IMR-90 (cell line): ENCODE measurements at regions not wholly inside any gene's neighbourhood (a gene's known extent, or its start where the extent isn't known, plus 50 kb on each side); places are given as distances from the start of the nearest gene placed in this dataset.

Source experiments
- ATAC-seq: fragments of 200-7000 bp; cut with Tn5 transposase; 2 replicates; pipeline ENCODE4 v1.9.1; 2020; ENCODE audit warnings: low read depth, mild to moderate bottlenecking, moderate library complexity
- BruUV-seq: library from RNA; stranded (reverse); fragments of 400-500 nt; replicated peaks from 2 replicates; lab custom pipeline; 2021; lab: Mats Ljungman, UMichigan
- CTCF ChIA-PET: fragments of 300-600 bp; formaldehyde crosslinking; extraction: SDS; loops from one replicate; lab custom pipeline; 2021; ENCODE audit warnings: antibody characterized with exemption; lab: Yijun Ruan, JAX
- POLR2A ChIA-PET: fragments of 300-600 bp; sonication (Branson Sonifier 250); formaldehyde crosslinking; loops from one replicate; lab custom pipeline; 2022; ENCODE audit warnings: antibody characterized with exemption; ENCODE audit not compliant: unreplicated experiment; lab: Charles Lee
- DNase-seq: peaks from one replicate; pipeline ENCODE4 v3.0.0; 2013
- H2AFZ ChIP-seq: replicated peaks from 2 replicates; pipeline ENCODE3; 2013; ENCODE audit warnings: low read length, mild to moderate bottlenecking; ENCODE audit not compliant: poor library complexity
- H2AK5ac ChIP-seq: 2 replicates; pipeline ENCODE4 v1.6.1; 2013; ENCODE audit warnings: low read depth, low read length, inconsistent platforms
- H2AK9ac ChIP-seq: replicated peaks from 2 replicates; pipeline ENCODE3; 2013; ENCODE audit warnings: mild to moderate bottlenecking, low read depth, low read length, moderate library complexity; ENCODE audit not compliant: poor library complexity
- H2BK120ac ChIP-seq: 2 replicates; pipeline ENCODE4 v1.6.1; 2013; ENCODE audit warnings: low read depth, low read length, inconsistent platforms
- H2BK15ac ChIP-seq: 3 replicates; pipeline ENCODE4 v1.6.1; 2013; ENCODE audit warnings: low read depth, low read length, inconsistent platforms
- H2BK20ac ChIP-seq: 2 replicates; pipeline ENCODE4 v1.6.1; 2013; ENCODE audit warnings: low read depth, mild to moderate bottlenecking, inconsistent platforms, low read length, moderate library complexity
- H2BK5ac ChIP-seq: 2 replicates; pipeline ENCODE4 v1.6.1; 2013; ENCODE audit warnings: mild to moderate bottlenecking, low read depth, low read length, inconsistent platforms; ENCODE audit not compliant: poor library complexity, severe bottlenecking
- H3K14ac ChIP-seq: replicated peaks from 2 replicates; pipeline ENCODE4 v1.6.1; 2013; ENCODE audit warnings: low read depth, low read length, inconsistent platforms
- H3K18ac ChIP-seq: 2 replicates; pipeline ENCODE4 v1.6.1; 2013; ENCODE audit warnings: low read depth, low read length, control low read depth
- H3K23ac ChIP-seq: 2 replicates; pipeline ENCODE4 v1.6.1; 2013; ENCODE audit warnings: low read depth, low read length, inconsistent platforms
- H3K27ac ChIP-seq: 2 replicates; pipeline ENCODE4 v1.5.1; 2013; ENCODE audit warnings: mild to moderate bottlenecking, control low read depth, low read length; ENCODE audit not compliant: insufficient read depth
- H3K27me3 ChIP-seq: 2 replicates; pipeline ENCODE4 v1.6.1; 2013; ENCODE audit warnings: low read length; ENCODE audit not compliant: control insufficient read depth, insufficient read depth
- H3K36me3 ChIP-seq: 2 replicates; pipeline ENCODE4 v1.6.1; 2013; ENCODE audit warnings: low read length, mixed read lengths; ENCODE audit not compliant: control insufficient read depth, insufficient read depth
- H3K4ac ChIP-seq: 2 replicates; pipeline ENCODE4 v1.6.1; 2013; ENCODE audit warnings: low read depth, low read length, inconsistent platforms
- H3K4me1 ChIP-seq: 2 replicates; pipeline ENCODE4 v1.6.1; 2013; ENCODE audit warnings: low read length, mixed read lengths; ENCODE audit not compliant: control insufficient read depth, insufficient read depth
- H3K4me2 ChIP-seq: 2 replicates; pipeline ENCODE4 v1.6.1; 2013; ENCODE audit warnings: low read depth, mild to moderate bottlenecking, control low read depth, low read length, moderate library complexity
- H3K4me3 ChIP-seq: 2 replicates; pipeline ENCODE4 v1.5.1; 2013; ENCODE audit warnings: low read depth, mild to moderate bottlenecking, control low read depth, low read length, moderate library complexity; ENCODE audit not compliant: insufficient read depth
- H3K56ac ChIP-seq: 2 replicates; pipeline ENCODE4 v1.6.1; 2013; ENCODE audit warnings: low read length, inconsistent platforms; ENCODE audit not compliant: insufficient read depth; ENCODE audit errors: extremely low read depth
- H3K79me1 ChIP-seq, 2 experiments: 2 replicates each; pipeline ENCODE4 v1.6.1; 2013; ENCODE audit warnings: low read length in 2 of 2, inconsistent platforms in 1 of 2, low read depth in 1 of 2
- H3K9ac ChIP-seq: 2 replicates; pipeline ENCODE4 v1.6.1; 2013; ENCODE audit warnings: low read depth, low read length, control low read depth
- H3K9me1 ChIP-seq: 2 replicates; pipeline ENCODE4 v1.6.1; 2013; ENCODE audit warnings: low read length, inconsistent platforms; ENCODE audit not compliant: insufficient read depth
- H3K9me3 ChIP-seq: 2 replicates; pipeline ENCODE4 v1.6.1; 2013; ENCODE audit warnings: low read length; ENCODE audit not compliant: control insufficient read depth, insufficient read depth
- H4K20me1 ChIP-seq: 2 replicates; pipeline ENCODE4 v1.6.1; 2013; ENCODE audit warnings: low read length, inconsistent platforms; ENCODE audit not compliant: insufficient read depth
- H4K5ac ChIP-seq: 2 replicates; pipeline ENCODE4 v1.6.1; 2013; ENCODE audit warnings: mild to moderate bottlenecking, low read depth, low read length, control low read depth
- H4K8ac ChIP-seq, 2 experiments: 2 replicates each; pipeline ENCODE4 v1.6.1; 2013; ENCODE audit warnings: low read depth in 2 of 2, low read length in 2 of 2, control low read depth in 1 of 2, inconsistent platforms in 1 of 2
- H4K91ac ChIP-seq: 2 replicates; pipeline ENCODE4 v1.6.1; 2013; ENCODE audit warnings: low read depth, low read length, inconsistent platforms; ENCODE audit not compliant: insufficient read depth
- BHLHE40 ChIP-seq: fragments of 150-350 bp; IDR thresholded peaks from 2 replicates; pipeline ENCODE4 v1.6.1; 2016; ENCODE audit warnings: mild to moderate bottlenecking, low read depth, low read length
- CEBPB ChIP-seq: IDR thresholded peaks from 2 replicates; pipeline ENCODE4 v1.6.1; 2012; ENCODE audit warnings: low read depth, low read length, improper control_type of control experiment
- CHD1 ChIP-seq: IDR thresholded peaks from 2 replicates; pipeline ENCODE4 v1.6.1; 2012; ENCODE audit warnings: low read depth, low read length, improper control_type of control experiment
- FOS ChIP-seq: fragments of 150-350 bp; IDR thresholded peaks from 2 replicates; pipeline ENCODE4 v1.6.1; 2016; ENCODE audit warnings: low read depth, low read length
- MAFK ChIP-seq: IDR thresholded peaks from 2 replicates; pipeline ENCODE4 v1.6.1; 2012; ENCODE audit warnings: low read depth, low read length, improper control_type of control experiment
- MAZ ChIP-seq: IDR thresholded peaks from 2 replicates; pipeline ENCODE4 v1.6.1; 2012; ENCODE audit warnings: low read depth, mild to moderate bottlenecking, low read length, improper control_type of control experiment, moderate library complexity, borderline replicate concordance
- MXI1 ChIP-seq: IDR thresholded peaks from 2 replicates; pipeline ENCODE4 v1.6.1; 2012; ENCODE audit warnings: low read depth, mild to moderate bottlenecking, low read length, moderate library complexity, borderline replicate concordance
- NFE2L2 ChIP-seq: fragments of 150-350 bp; IDR thresholded peaks from 2 replicates; pipeline ENCODE4 v1.6.1; 2016; ENCODE audit warnings: low read depth, mild to moderate bottlenecking, low read length
- POLR2A ChIP-seq: IDR thresholded peaks from 2 replicates; pipeline ENCODE4 v1.6.1; 2012; ENCODE audit warnings: mild to moderate bottlenecking, low read depth, low read length
- RCOR1 ChIP-seq: IDR thresholded peaks from 2 replicates; pipeline ENCODE4 v1.6.1; 2012; ENCODE audit warnings: mild to moderate bottlenecking, low read length, improper control_type of control experiment; ENCODE audit not compliant: insufficient replicate concordance
- RFX5 ChIP-seq: IDR thresholded peaks from 2 replicates; pipeline ENCODE4 v1.8.0; 2012; ENCODE audit warnings: low read depth, mild to moderate bottlenecking, low read length, moderate library complexity
- SMC3 ChIP-seq: fragments of 150-350 bp; IDR thresholded peaks from 2 replicates; pipeline ENCODE4 v1.6.1; 2016; ENCODE audit warnings: low read depth, mild to moderate bottlenecking, antibody characterized with exemption, low read length, moderate library complexity
- WGBS, 2 experiments: methylation state at CpG; one replicate each; pipeline versions ENCODE4 v1.1.5 to v1.1.7; 2013; ENCODE audit warnings: missing lambda C conversion rate in 2 of 2; ENCODE audit not compliant: insufficient read length in 1 of 2; ENCODE audit errors: extremely low coverage in 2 of 2; 5-methylcytosine and 5-hydroxymethylcytosine counted together
- dilution Hi-C: fragments of 300-500 bp; cut with HindIII; formaldehyde crosslinking; loops from one replicate; pipeline ENCODE4 v1.14.3; 2018; ENCODE audit warnings: low sequenced_read_pairs; ENCODE audit not compliant: unreplicated experiment
- in situ Hi-C: fragments of 300-500 bp; cut with MboI; formaldehyde crosslinking; loops from 3 replicates; pipeline ENCODE4 v1.14.3; 2019; ENCODE audit warnings: low sequenced_read_pairs, inconsistent platforms, mixed read lengths
- intact Hi-C: fragments of 100-400 bp; cut with micrococcal nuclease; formaldehyde crosslinking; loops from 2 replicates; pipeline ENCODE4 v1.10.0; 2022
- TF ChIP-seq, protein P1 (sequence below): fragments of 150-350 bp; IDR thresholded peaks from 2 replicates; pipeline ENCODE4 v1.6.1; 2016; ENCODE audit warnings: low read depth, mild to moderate bottlenecking, low read length, moderate library complexity, borderline replicate concordance

DNA sequence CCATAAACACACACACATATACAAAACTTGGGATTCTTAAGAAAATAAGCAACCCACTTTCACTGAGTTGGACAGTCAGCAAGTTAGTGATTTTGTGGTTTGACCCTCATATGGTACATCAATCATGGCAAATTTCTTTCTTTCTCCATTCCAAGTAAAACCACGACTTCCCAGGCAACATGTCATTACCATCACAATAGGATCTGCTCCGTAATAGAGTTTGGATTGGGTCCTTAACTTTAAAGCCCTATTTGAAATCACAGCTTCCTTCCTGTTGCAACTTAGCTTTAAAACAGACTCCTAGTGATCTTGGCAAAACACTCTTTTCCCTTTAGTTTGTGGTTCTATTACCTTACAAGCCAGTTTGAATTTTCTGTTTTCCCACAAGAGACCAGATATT, 483.6 kb downstream of the INHBA start:
- WGBS, 2 experiments: no CpG with 5 or more reads among the region's 2 CpGs
- peak; percentile 85 for DNase-seq
- Histone ChIP-seq H3K4ac (peak overlapping the region; percentile 1; the same call in 1 of the 2 replicates), H4K91ac (no peak overlapping the region), H3K27me3 (no peaks in the 10 kb centered on the region), H2BK20ac (peak overlapping the region; percentile 76; the same call in 1 of the 2 replicates), H2BK120ac (peak overlapping the region; percentile 82; the same call in 1 of the 2 replicates), H3K4me2 (peak overlapping the region; percentile 40; the same call in 1 of the 2 replicates), H2AFZ (no peak overlapping the region), H3K9me3 (no peaks in the 10 kb centered on the region), H3K56ac (no peak overlapping the region), H3K9ac (no peak overlapping the region), H3K4me3 (no peak overlapping the region), H2BK15ac (peak overlapping the region; percentile 72), H3K4me1 (peaks cover 7% of the 10 kb centered on the region; the same call in 1 of the 2 replicates), H4K5ac (peak overlapping the region; percentile 6; the same call in 1 of the 2 replicates), H4K20me1 (no peaks in the 10 kb centered on the region), H3K27ac (no peak overlapping the region), H3K9me1 (0 out of 2 replicates have a peak, but pooled peaks cover 3% of the 10 kb centered on the region), H3K18ac (peak overlapping the region; percentile 38; the same call in 1 of the 2 replicates), H3K79me1 (peaks cover 3 to 8% of the 10 kb centered on the region in 2 experiments; a peak in 2 of 4 replicates), H3K14ac (peak overlapping the region; percentile 3), H3K23ac (peak overlapping the region; percentile 55; the same call in 1 of the 2 replicates), H2AK5ac (no peak overlapping the region), H2BK5ac (peak overlapping the region; percentile 10), H2AK9ac (no peak overlapping the region), H4K8ac (peak overlapping the region; percentile 42 to 63; a peak in 3 of 4 replicates), H3K36me3 (no peaks in the 10 kb centered on the region)
- TF ChIP-seq NFE2L2: no peak
- TF ChIP-seq MXI1: no peak
- TF ChIP-seq CEBPB: no peak
- TF ChIP-seq RCOR1: no peak
- no peak for TF ChIP-seq CHD1
- TF ChIP-seq FOS: no peak
- TF ChIP-seq, protein P1, sequence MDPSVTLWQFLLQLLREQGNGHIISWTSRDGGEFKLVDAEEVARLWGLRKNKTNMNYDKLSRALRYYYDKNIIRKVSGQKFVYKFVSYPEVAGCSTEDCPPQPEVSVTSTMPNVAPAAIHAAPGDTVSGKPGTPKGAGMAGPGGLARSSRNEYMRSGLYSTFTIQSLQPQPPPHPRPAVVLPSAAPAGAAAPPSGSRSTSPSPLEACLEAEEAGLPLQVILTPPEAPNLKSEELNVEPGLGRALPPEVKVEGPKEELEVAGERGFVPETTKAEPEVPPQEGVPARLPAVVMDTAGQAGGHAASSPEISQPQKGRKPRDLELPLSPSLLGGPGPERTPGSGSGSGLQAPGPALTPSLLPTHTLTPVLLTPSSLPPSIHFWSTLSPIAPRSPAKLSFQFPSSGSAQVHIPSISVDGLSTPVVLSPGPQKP: no peak
- TF ChIP-seq BHLHE40: no peak
- TF ChIP-seq POLR2A: no peak
- no peak for TF ChIP-seq RFX5
- TF ChIP-seq MAZ: no peak
- no peak for TF ChIP-seq MAFK
- TF ChIP-seq SMC3: no peak
- no TSS peak for BruUV-seq
- in situ Hi-C loops (no loop called here), intact Hi-C loops (no loop called here), dilution Hi-C loops (no loop called here)
- ChIA-PET POLR2A (no interaction called here), CTCF (no interaction called here)
- no peak; the same call in 1 of the 2 replicates for ATAC-seq
